MM.1S (cell line): ENCODE measurements at regions not wholly inside any gene's neighbourhood (a gene's known extent, or its start where the extent isn't known, plus 50 kb on each side); places are given as distances from the start of the nearest gene placed in this dataset.

Experiments
- DNase-seq: peaks from one replicate; pipeline ENCODE4 v3.0.0-alpha.2; 2015
- H2AFZ ChIP-seq: fragments of 300-600 bp; sonication (generic); 2 replicates; pipeline ENCODE4 v1.6.0; 2016; ENCODE audit warnings: antibody characterized with exemption, low read length
- H3F3A ChIP-seq: fragments of 300-600 bp; sonication (generic); 2 replicates; pipeline ENCODE4 v1.6.1; 2016; ENCODE audit warnings: mild to moderate bottlenecking, antibody characterized with exemption, low read length, moderate library complexity, mixed read lengths; ENCODE audit not compliant: insufficient read depth
- H3K27ac ChIP-seq: fragments of 300-600 bp; sonication (generic); 2 replicates; pipeline ENCODE4 v1.5.1; 2016; ENCODE audit warnings: mild to moderate bottlenecking, low read length
- H3K27me3 ChIP-seq: fragments of 300-600 bp; sonication (generic); replicated peaks from 2 replicates; pipeline ENCODE4 v1.6.0; 2016; ENCODE audit warnings: low read length; ENCODE audit not compliant: insufficient read depth
- H3K36me3 ChIP-seq: fragments of 300-600 bp; sonication (generic); replicated peaks from 2 replicates; pipeline ENCODE4 v1.6.1; 2016; ENCODE audit warnings: mild to moderate bottlenecking, low read length, mixed read lengths; ENCODE audit not compliant: insufficient read depth
- H3K4me1 ChIP-seq: fragments of 300-600 bp; sonication (generic); 2 replicates; pipeline ENCODE4 v1.6.1; 2016; ENCODE audit warnings: low read length, mixed read lengths
- H3K4me2 ChIP-seq: fragments of 300-600 bp; sonication (generic); 2 replicates; pipeline ENCODE4 v1.6.0; 2016; ENCODE audit warnings: low read depth, low read length
- H3K4me3 ChIP-seq: fragments of 300-600 bp; sonication (generic); 2 replicates; pipeline ENCODE4 v1.5.1; 2016; ENCODE audit warnings: low read length, mixed read lengths
- H3K79me2 ChIP-seq: fragments of 300-600 bp; sonication (generic); 2 replicates; pipeline ENCODE4 v1.6.1; 2016; ENCODE audit warnings: mixed run types, low read length, mixed read lengths
- H3K9ac ChIP-seq: fragments of 300-600 bp; sonication (generic); 2 replicates; pipeline ENCODE4 v1.6.1; 2016; ENCODE audit warnings: low read length, mixed read lengths
- H3K9me2 ChIP-seq: fragments of 300-600 bp; sonication (generic); replicated peaks from 2 replicates; pipeline ENCODE4 v1.6.1; 2016; ENCODE audit warnings: mild to moderate bottlenecking, low read length, mixed read lengths; ENCODE audit not compliant: insufficient read depth
- H3K9me3 ChIP-seq: fragments of 300-600 bp; sonication (generic); replicated peaks from 2 replicates; pipeline ENCODE4 v1.6.1; 2016; ENCODE audit warnings: mild to moderate bottlenecking, low read length, mixed read lengths; ENCODE audit not compliant: insufficient read depth
- H4K20me1 ChIP-seq: fragments of 300-600 bp; sonication (generic); 2 replicates; pipeline ENCODE4 v1.6.1; 2016; ENCODE audit warnings: mild to moderate bottlenecking, low read length, moderate library complexity, mixed read lengths; ENCODE audit not compliant: insufficient read depth
- CTCF ChIP-seq: fragments of 300-600 bp; sonication (generic); IDR thresholded peaks from 2 replicates; pipeline ENCODE4 v1.5.1; 2016; ENCODE audit warnings: antibody characterized with exemption, low read length, mixed read lengths
- EZH2 ChIP-seq: fragments of 300-600 bp; sonication (generic); optimal IDR thresholded peaks from 2 replicates; pipeline ENCODE3; 2017; ENCODE audit warnings: low read depth, mild to moderate bottlenecking, antibody characterized with exemption, low read length, mixed read lengths
- EZH2phosphoT487 ChIP-seq: fragments of 300-600 bp; sonication (generic); IDR thresholded peaks from 2 replicates; pipeline ENCODE4 v1.6.1; 2018; ENCODE audit warnings: antibody characterized with exemption, low read length

- Histone ChIP-seq H3K4me2 (no peak overlapping the region), H3K79me2 (no peaks in the 10 kb centered on the region), H3K9me3 (no peaks in the 10 kb centered on the region), H3K27me3 (peaks cover 91% of the 10 kb centered on the region), H3K36me3 (no peaks in the 10 kb centered on the region), H2AFZ (no peak overlapping the region), H3K9ac (no peak overlapping the region), H4K20me1 (no peaks in the 10 kb centered on the region), H3K4me1 (no peaks in the 10 kb centered on the region), H3K4me3 (no peak overlapping the region), H3F3A (no peaks in the 10 kb centered on the region), H3K27ac (no peak overlapping the region), H3K9me2 (no peaks in the 10 kb centered on the region)
- no peak for TF ChIP-seq CTCF
- no peak for TF ChIP-seq EZH2
- TF ChIP-seq EZH2phosphoT487, result no peak
- DNase-seq, result no peak
Measured at GRCh38 chr1:29687601-29688244, 451.4 kb downstream of the PTPRU start.

- no peaks in the 10 kb centered on the region for H4K20me1 ChIP-seq
- DNase-seq, result no peak
- no peaks in the 10 kb centered on the region for H3K9me2 ChIP-seq
- no peak overlapping the region for H3K4me2 ChIP-seq
- H2AFZ ChIP-seq, result no peak overlapping the region
- H3K79me2 ChIP-seq, result no peaks in the 10 kb centered on the region
- peaks cover 89% of the 10 kb centered on the region for H3K27me3 ChIP-seq
- no peaks in the 10 kb centered on the region for H3K4me1 ChIP-seq
- no peaks in the 10 kb centered on the region for H3K9me3 ChIP-seq
- no peaks in the 10 kb centered on the region for H3K36me3 ChIP-seq
- no peak overlapping the region for H3K4me3 ChIP-seq
- H3K9ac ChIP-seq, result no peak overlapping the region
- no peaks in the 10 kb centered on the region for H3F3A ChIP-seq
- no peak overlapping the region for H3K27ac ChIP-seq
- TF ChIP-seq EZH2, result no peak
- TF ChIP-seq CTCF, result no peak
- no peak for TF ChIP-seq EZH2phosphoT487
Measured at GRCh38 chr1:29687166-29687565, 450.8 kb downstream of the PTPRU start.

- Histone ChIP-seq H3K4me3 (no peak overlapping the region), H4K20me1 (no peaks in the 10 kb centered on the region), H3K27me3 (peaks cover 84% of the 10 kb centered on the region), H3K9ac (no peak overlapping the region), H3K4me1 (no peaks in the 10 kb centered on the region), H3K79me2 (no peaks in the 10 kb centered on the region), H3K4me2 (no peak overlapping the region), H3F3A (no peaks in the 10 kb centered on the region), H3K27ac (no peak overlapping the region), H2AFZ (no peak overlapping the region), H3K9me3 (no peaks in the 10 kb centered on the region), H3K36me3 (no peaks in the 10 kb centered on the region), H3K9me2 (no peaks in the 10 kb centered on the region)
- no peak for DNase-seq
- TF ChIP-seq EZH2 (no peak), EZH2phosphoT487 (no peak), CTCF (no peak)
Measured at GRCh38 chr1:29686012-29686930, 449.9 kb downstream of the PTPRU start.
